ENCODE measurements at regions not wholly inside any gene's neighbourhood (a gene's known extent, or its start where the extent isn't known, plus 50 kb on each side); places are given as distances from the start of the nearest gene placed in this dataset.

- TF ChIP-seq CTCF (IDR thresholded peaks at IDR 0.05): no peak
- TF ChIP-seq POLR2A (IDR thresholded peaks at IDR 0.05): no peak
These were observed 264.4 kb upstream of the PROK2 start for GRCh38 chr3:72049300-72049699.
